Ovary (tissue), 7 donors: ENCODE measurements at regions not wholly inside any gene's neighbourhood (a gene's known extent, or its start where the extent isn't known, plus 50 kb on each side); places are given as distances from the start of the nearest gene placed in this dataset.

ENCODE experiments used
- DNase-seq, 5 donors: peaks; one replicate each; pipeline ENCODE4 v3.0.0-alpha.2; 2019 to 2020
- H3K27ac ChIP-seq, 2 donors: fragments of 200-600 bp; one replicate each; pipeline versions ENCODE4 v1.5.1 to v1.8.0; 2019 to 2022
- H3K27me3 ChIP-seq: fragments of 200-600 bp; one replicate; pipeline ENCODE4 v1.8.0; 2022
- H3K36me3 ChIP-seq: fragments of 200-600 bp; sonication (generic); one replicate; pipeline ENCODE4 v1.5.1; 2019
- H3K4me1 ChIP-seq: one replicate; pipeline ENCODE4 v1.8.1; 2013; ENCODE audit warnings: mild to moderate bottlenecking, moderate library complexity; ENCODE audit not compliant: insufficient read depth
- H3K4me3 ChIP-seq: fragments of 200-600 bp; sonication (generic); one replicate; pipeline ENCODE4 v1.5.1; 2017
- H3K9me3 ChIP-seq, 2 donors: fragments of 200-600 bp in 1 of 2; sonication (generic) in 1 of 2; one replicate each; pipeline versions ENCODE4 v1.5.1 to v1.8.1; 2013 to 2019; ENCODE audit warnings: mild to moderate bottlenecking in 1 of 2, moderate library complexity in 1 of 2
- CTCF ChIP-seq, 3 donors: fragments of 450-650 bp in 2 of 3; fragments of 200-600 bp in 1 of 3; IDR thresholded peaks; one replicate each; pipeline versions ENCODE4 v1.5.1 to v1.8.0; 2016 to 2022; ENCODE audit warnings: antibody characterized with exemption in 3 of 3, mild to moderate bottlenecking in 1 of 3
- EP300 ChIP-seq: sonication (generic); formaldehyde crosslinking; IDR thresholded peaks from one replicate; pipeline ENCODE4 v1.6.1; 2017; ENCODE audit warnings: antibody characterized with exemption
- POLR2A ChIP-seq: fragments of 450-650 bp; IDR thresholded peaks from one replicate; pipeline ENCODE4 v1.6.1; 2017; ENCODE audit warnings: antibody characterized with exemption, mild to moderate bottlenecking, moderate library complexity
- WGBS, 3 donors: extraction: QIAGEN DNeasy Blood & Tissue Kit in 1 of 3; methylation state at CpG; one replicate each; pipeline versions ENCODE4 v1.1.5 to v1.1.7; 2013 to 2017; 5-methylcytosine and 5-hydroxymethylcytosine counted together
- intact Hi-C, 4 donors: fragments of 100-400 bp; cut with DNase I; formaldehyde crosslinking; loops; one replicate each; pipeline versions ENCODE4 v1.11.0 to v1.15.1; 2022 to 2023
- donor health status: DM: no; HTN: no; CAD: no; lungs with moderate emphysema.
- donor health status: DM: no; HTN: no; CAD: no.
- donor health status: Bipolar disorder and iron deficiency.
- donor health status: DM: no; HTN: no; CAD: no.
- donor health status: DM: yes; HTN: yes; CAD: no.

GRCh38 chr5:125202871-125203438, 456.5 kb upstream of the ZNF608 start:
- intact Hi-C loops, result no loop called here
- no peaks in the 10 kb centered on the region for H3K9me3 ChIP-seq
- DNase-seq, result no peak
- no peak overlapping the region for H3K27ac ChIP-seq
- H3K4me1 ChIP-seq, result peaks cover 2% of the 10 kb centered on the region
- H3K36me3 ChIP-seq, result no peaks in the 10 kb centered on the region
- 75 to 92% (median 83%) methylated on average over 2 of the region's 2 CpGs for WGBS, 3 donors
- no peak overlapping the region for H3K4me3 ChIP-seq
- H3K27me3 ChIP-seq, result no peaks in the 10 kb centered on the region
- no peak for TF ChIP-seq EP300
- no peak for TF ChIP-seq CTCF (IDR thresholded peaks at IDR 0.05)
- no peak for TF ChIP-seq POLR2A

GRCh38 chr5:125203912-125204311, 457.5 kb upstream of the ZNF608 start:
- Histone ChIP-seq H3K36me3 (no peaks in the 10 kb centered on the region), H3K4me1 (no peaks in the 10 kb centered on the region), H3K27me3 (no peaks in the 10 kb centered on the region), H3K27ac (no peak overlapping the region), H3K9me3 (no peaks in the 10 kb centered on the region), H3K4me3 (no peak overlapping the region)
- intact Hi-C loops, result no loop called here
- 94 to 96% (median 96%) methylated on average over 2 of the region's 2 CpGs for WGBS, 3 donors
- no peak for DNase-seq
- TF ChIP-seq EP300 (no peak), CTCF (IDR thresholded peaks at IDR 0.05) (no peak), POLR2A (no peak)

DNA sequence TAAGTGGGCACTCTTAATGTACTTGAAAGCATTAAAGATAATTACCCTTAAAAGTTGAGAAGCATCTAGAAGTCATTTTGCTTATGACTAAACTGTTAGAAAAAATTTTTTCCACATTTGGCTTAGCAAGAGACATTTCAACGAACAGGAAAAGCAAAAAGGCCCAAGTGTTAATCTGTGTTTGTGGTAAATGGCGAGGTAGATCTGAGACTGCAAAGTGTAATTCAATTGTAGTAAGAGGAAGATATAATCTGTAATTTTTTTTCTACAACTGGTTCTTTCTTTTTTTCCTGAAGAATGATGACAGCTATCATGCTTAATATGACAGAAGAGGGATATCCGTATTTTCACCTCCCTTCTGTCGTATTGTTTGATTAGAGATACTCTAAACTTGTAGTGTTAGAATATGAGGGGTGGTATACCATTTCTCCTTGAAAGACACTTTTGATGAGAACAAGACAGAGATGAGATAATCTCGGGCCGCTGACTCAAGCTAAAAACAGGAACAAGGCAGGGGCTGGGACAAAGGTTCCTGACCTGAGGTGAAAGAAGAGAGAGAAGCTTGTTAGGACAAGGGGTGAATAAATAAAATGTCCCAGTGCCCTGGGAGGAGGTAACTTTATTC, 459.3 kb upstream of the ZNF608 start:
- Histone ChIP-seq H3K27me3 (no peaks in the 10 kb centered on the region), H3K4me1 (no peaks in the 10 kb centered on the region), H3K4me3 (no peak overlapping the region), H3K9me3 (no peaks in the 10 kb centered on the region), H3K27ac (no peak overlapping the region), H3K36me3 (no peaks in the 10 kb centered on the region)
- 88 to 95% (median 94%) methylated on average over 6 of the region's 6 CpGs for WGBS, 3 donors
- TF ChIP-seq POLR2A, result no peak
- TF ChIP-seq CTCF (IDR thresholded peaks at IDR 0.05), result no peak
- TF ChIP-seq EP300, result no peak
- intact Hi-C loops, result no loop called here
- DNase-seq, result no peak

DNA sequence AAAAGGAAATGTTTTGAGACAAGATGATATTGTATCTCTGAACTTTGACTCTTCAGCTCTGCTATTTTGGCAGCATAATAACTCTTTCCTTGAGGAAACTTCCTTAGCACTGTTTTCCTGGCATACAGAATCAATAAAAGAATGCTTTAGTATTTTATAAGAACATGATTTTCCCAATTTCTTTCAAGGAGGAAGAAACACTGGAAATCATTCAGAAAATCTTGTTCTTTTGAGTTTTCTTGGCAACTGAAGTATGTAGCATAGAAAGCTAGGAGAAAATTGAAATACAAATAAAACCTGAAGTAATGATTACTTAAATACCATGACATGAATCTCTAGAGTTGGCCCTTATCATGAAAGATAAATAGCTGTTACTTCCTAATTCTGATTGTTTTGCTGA, 461.4 kb upstream of the ZNF608 start:
- H3K27me3 ChIP-seq, result no peaks in the 10 kb centered on the region
- no peaks in the 10 kb centered on the region for H3K4me1 ChIP-seq
- TF ChIP-seq POLR2A (no peak), EP300 (no peak), CTCF (IDR thresholded peaks at IDR 0.05) (no peak)
- H3K27ac ChIP-seq, result no peak overlapping the region
- H3K4me3 ChIP-seq, result no peak overlapping the region
- H3K36me3 ChIP-seq, result no peaks in the 10 kb centered on the region
- intact Hi-C loops, result no loop called here
- no peak for DNase-seq
- no peaks in the 10 kb centered on the region for H3K9me3 ChIP-seq
